Uterus (tissue), 2 donors: ENCODE measurements at regions not wholly inside any gene's neighbourhood (a gene's known extent, or its start where the extent isn't known, plus 50 kb on each side); places are given as distances from the start of the nearest gene placed in this dataset.

Experiments
- CTCF ChIP-seq, 4 experiments: fragments of 200-600 bp in 2 of 4; fragments of 450-650 bp in 2 of 4; sonication (generic) in 2 of 4; IDR thresholded peaks; one replicate each; pipeline ENCODE4 v1.5.1; 2016 to 2019; ENCODE audit warnings: antibody characterized with exemption in 4 of 4, mild to moderate bottlenecking in 2 of 4, moderate library complexity in 1 of 4
- POLR2A ChIP-seq, 2 donors: fragments of 450-650 bp; IDR thresholded peaks; one replicate each; pipeline ENCODE4 v1.6.1; 2016; ENCODE audit warnings: antibody characterized with exemption in 2 of 2, mild to moderate bottlenecking in 1 of 2, moderate library complexity in 1 of 2

GRCh38 chr3:82306189-82306588, 544.7 kb upstream of the GBE1 start:
- TF ChIP-seq CTCF (IDR thresholded peaks at IDR 0.05) (no peak), POLR2A (IDR thresholded peaks at IDR 0.05) (no peak)
